PC-9 (cell line): ENCODE measurements at regions not wholly inside any gene's neighbourhood (a gene's known extent, or its start where the extent isn't known, plus 50 kb on each side); places are given as distances from the start of the nearest gene placed in this dataset.

Experiments
- EZH2 ChIP-seq: fragments of 200-600 bp; sonication (generic); IDR thresholded peaks from 2 replicates; pipeline ENCODE4 v1.8.0; 2017; ENCODE audit warnings: antibody characterized with exemption, low read depth
- TF ChIP-seq, protein P1 (sequence below): fragments of 200-600 bp; sonication (generic); conservative IDR thresholded peaks from 2 replicates; pipeline ENCODE4 v1.6.1; 2017; ENCODE audit warnings: mixed run types, antibody characterized with exemption, mild to moderate bottlenecking, moderate library complexity

- TF ChIP-seq, protein P1, sequence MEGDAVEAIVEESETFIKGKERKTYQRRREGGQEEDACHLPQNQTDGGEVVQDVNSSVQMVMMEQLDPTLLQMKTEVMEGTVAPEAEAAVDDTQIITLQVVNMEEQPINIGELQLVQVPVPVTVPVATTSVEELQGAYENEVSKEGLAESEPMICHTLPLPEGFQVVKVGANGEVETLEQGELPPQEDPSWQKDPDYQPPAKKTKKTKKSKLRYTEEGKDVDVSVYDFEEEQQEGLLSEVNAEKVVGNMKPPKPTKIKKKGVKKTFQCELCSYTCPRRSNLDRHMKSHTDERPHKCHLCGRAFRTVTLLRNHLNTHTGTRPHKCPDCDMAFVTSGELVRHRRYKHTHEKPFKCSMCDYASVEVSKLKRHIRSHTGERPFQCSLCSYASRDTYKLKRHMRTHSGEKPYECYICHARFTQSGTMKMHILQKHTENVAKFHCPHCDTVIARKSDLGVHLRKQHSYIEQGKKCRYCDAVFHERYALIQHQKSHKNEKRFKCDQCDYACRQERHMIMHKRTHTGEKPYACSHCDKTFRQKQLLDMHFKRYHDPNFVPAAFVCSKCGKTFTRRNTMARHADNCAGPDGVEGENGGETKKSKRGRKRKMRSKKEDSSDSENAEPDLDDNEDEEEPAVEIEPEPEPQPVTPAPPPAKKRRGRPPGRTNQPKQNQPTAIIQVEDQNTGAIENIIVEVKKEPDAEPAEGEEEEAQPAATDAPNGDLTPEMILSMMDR = no peak
- TF ChIP-seq EZH2 = no peak
These were observed 309.8 kb upstream of the IRX4 start for GRCh38 chr5:2192496-2192895.
